NCI-H748 treated with DMSO at 0.1 percent for 48 hours (cell line): ENCODE measurements at regions not wholly inside any gene's neighbourhood (a gene's known extent, or its start where the extent isn't known, plus 50 kb on each side); places are given as distances from the start of the nearest gene placed in this dataset.
"Not testable (repeated sequence)": the region's sequence is repeated elsewhere in the genome, so short reads cannot be mapped to it uniquely, and the experiment has no call there.

Source experiments
- DNase-seq: peaks from one replicate; lab custom pipeline; 2025; lab: John Stamatoyannopoulos, UW

GRCh38 chr19:37303591-37304171 lies 67.2 kb upstream of the ZNF527 start:
- no peak for DNase-seq

GRCh38 chr19:37304190-37304883 lies 66.6 kb upstream of the ZNF527 start:
- DNase-seq, result no peak

GRCh38 chr19:37304884-37305255 lies 66.0 kb upstream of the ZNF527 start:
- no peak for DNase-seq

GRCh38 chr19:37306383-37306963 lies 64.4 kb upstream of the ZNF527 start:
- DNase-seq, result no peak

GRCh38 chr19:37309834-37310575 lies 60.9 kb upstream of the ZNF527 start:
- DNase-seq, result no peak

- not testable (repeated sequence) for DNase-seq
These were observed 58.2 kb upstream of the ZNF527 start for GRCh38 chr19:37312531-37313334.

GRCh38 chr19:37313335-37313627 lies 57.6 kb upstream of the ZNF527 start:
- no peak for DNase-seq

GRCh38 chr19:37317403-37318209 lies 53.3 kb upstream of the ZNF527 start:
- peak; percentile 99 for DNase-seq

GRCh38 chr19:37320988-37321387 lies 49.9 kb upstream of the ZNF527 start:
- DNase-seq, result not testable (repeated sequence)
